ENCODE measurements at regions not wholly inside any gene's neighbourhood (a gene's known extent, or its start where the extent isn't known, plus 50 kb on each side); places are given as distances from the start of the nearest gene placed in this dataset.

- Histone ChIP-seq H3K4me1 (ENCODE audit: control insufficient read depth, extremely low read depth, insufficient read depth, low read length) (no peaks in the 10 kb centered on the region), H3K4me2 (ENCODE audit: control insufficient read depth, extremely low read depth, insufficient read depth, low read depth, low read length) (no peak overlapping the region), H4K20me1 (ENCODE audit: control insufficient read depth, extremely low read depth, insufficient read depth, low read length) (no peaks in the 10 kb centered on the region), H3K79me2 (ENCODE audit: control insufficient read depth, insufficient read depth, low read length) (no peaks in the 10 kb centered on the region), H3K9me1 (ENCODE audit: control insufficient read depth, extremely low read depth, insufficient read depth, low read length) (no peaks in the 10 kb centered on the region), H3K27me3 (ENCODE audit: control insufficient read depth, extremely low read depth, insufficient read depth, low read length) (peaks cover 50% of the 10 kb centered on the region), H3K9ac (ENCODE audit: control insufficient read depth, extremely low read depth, insufficient read depth, low read length) (no peak overlapping the region), H3K27ac (ENCODE audit: control insufficient read depth, insufficient read depth, low read length) (no peak overlapping the region), H3K9me3 (ENCODE audit: control insufficient read depth, low read depth, low read length) (no peaks in the 10 kb centered on the region), H3K4me3 (ENCODE audit: control insufficient read depth in 2 of 3, extremely low read depth in 1 of 3, insufficient read depth in 2 of 3, low read depth in 1 of 3, low read length in 3 of 3) (no peak overlapping the region), H2AFZ (ENCODE audit: control insufficient read depth, low read length) (no peak overlapping the region), H3K36me3 (ENCODE audit: control insufficient read depth in 2 of 2, extremely low read depth in 1 of 2, insufficient read depth in 2 of 2, low read length in 2 of 2) (no peaks in the 10 kb centered on the region)
- DNase-seq (ENCODE audit: low read depth, low spot score), result no peak
- dilution Hi-C loops (cut with MboI; ENCODE audit: extremely low pct_ligation_motif_present, low sequenced_read_pairs), result no loop called here
- FAIRE-seq, result no peak
- TF ChIP-seq EZH2 (IDR thresholded peaks at IDR 0.05; ENCODE audit: low read length), result no peak
- no peak for TF ChIP-seq CTCF (optimal IDR thresholded peaks at IDR 0.05 in 1 of 3, IDR thresholded peaks at IDR 0.05 in 1 of 3, conservative IDR thresholded peaks at IDR 0.05 in 1 of 3; ENCODE audit: extremely low read depth in 1 of 3, insufficient read depth in 2 of 3, low read length in 3 of 3)
These were observed 139.9 kb upstream of the PMEPA1 start for GRCh38 chr20:57849521-57850215.

GRCh38 chr20:57849121-57849520 is 139.3 kb upstream of the PMEPA1 start:
- dilution Hi-C loops (cut with MboI; ENCODE audit: extremely low pct_ligation_motif_present, low sequenced_read_pairs), result no loop called here

More at GRCh38 chr20:57849121-57849520, 139.3 kb upstream of the PMEPA1 start:
- Histone ChIP-seq H3K4me3 (ENCODE audit: control insufficient read depth in 2 of 3, extremely low read depth in 1 of 3, insufficient read depth in 2 of 3, low read depth in 1 of 3, low read length in 3 of 3) (no peak overlapping the region), H3K9me3 (ENCODE audit: control insufficient read depth, low read depth, low read length) (no peaks in the 10 kb centered on the region), H2AFZ (ENCODE audit: control insufficient read depth, low read length) (no peak overlapping the region), H3K4me2 (ENCODE audit: control insufficient read depth, extremely low read depth, insufficient read depth, low read depth, low read length) (no peak overlapping the region), H3K79me2 (ENCODE audit: control insufficient read depth, insufficient read depth, low read length) (no peaks in the 10 kb centered on the region), H3K9ac (ENCODE audit: control insufficient read depth, extremely low read depth, insufficient read depth, low read length) (no peak overlapping the region), H3K36me3 (ENCODE audit: control insufficient read depth in 2 of 2, extremely low read depth in 1 of 2, insufficient read depth in 2 of 2, low read length in 2 of 2) (no peaks in the 10 kb centered on the region), H3K9me1 (ENCODE audit: control insufficient read depth, extremely low read depth, insufficient read depth, low read length) (no peaks in the 10 kb centered on the region), H3K27me3 (ENCODE audit: control insufficient read depth, extremely low read depth, insufficient read depth, low read length) (peaks cover 56% of the 10 kb centered on the region), H3K4me1 (ENCODE audit: control insufficient read depth, extremely low read depth, insufficient read depth, low read length) (no peaks in the 10 kb centered on the region), H4K20me1 (ENCODE audit: control insufficient read depth, extremely low read depth, insufficient read depth, low read length) (no peaks in the 10 kb centered on the region), H3K27ac (ENCODE audit: control insufficient read depth, insufficient read depth, low read length) (no peak overlapping the region)
- no peak for DNase-seq (ENCODE audit: low read depth, low spot score)
- no peak for FAIRE-seq
- TF ChIP-seq CTCF (optimal IDR thresholded peaks at IDR 0.05 in 1 of 3, IDR thresholded peaks at IDR 0.05 in 1 of 3, conservative IDR thresholded peaks at IDR 0.05 in 1 of 3; ENCODE audit: extremely low read depth in 1 of 3, insufficient read depth in 2 of 3, low read length in 3 of 3), result no peak
- TF ChIP-seq EZH2 (IDR thresholded peaks at IDR 0.05; ENCODE audit: low read length), result no peak
